ENCODE measurements at regions not wholly inside any gene's neighbourhood (a gene's known extent, or its start where the extent isn't known, plus 50 kb on each side); places are given as distances from the start of the nearest gene placed in this dataset.

- DNase-seq (ENCODE audit: low read depth), result no peak
- no peak overlapping the region for H3K4me3 ChIP-seq (ENCODE audit: low read depth, low read length)
- TF ChIP-seq CTCF (conservative IDR thresholded peaks at IDR 0.05; ENCODE audit: low read depth, low read length), result no peak
These were observed 162.1 kb upstream of the AVPR1A start for GRCh38 chr12:63313139-63313538.

GRCh38 chr12:63308671-63309070 is 157.7 kb upstream of the AVPR1A start:
- peak; percentile 4 for TF ChIP-seq CTCF (conservative IDR thresholded peaks at IDR 0.05; ENCODE audit: low read depth, low read length)

GRCh38 chr12:63307849-63308248 is 156.8 kb upstream of the AVPR1A start:
- TF ChIP-seq CTCF (conservative IDR thresholded peaks at IDR 0.05; ENCODE audit: low read depth, low read length), result no peak
- no peak for DNase-seq (ENCODE audit: low read depth)
- no peak overlapping the region for H3K4me3 ChIP-seq (ENCODE audit: low read depth, low read length)

More at GRCh38 chr12:63308671-63309070, 157.7 kb upstream of the AVPR1A start:
- H3K4me3 ChIP-seq (ENCODE audit: low read depth, low read length), result no peak overlapping the region
- no peak for DNase-seq (ENCODE audit: low read depth)

GRCh38 chr12:63305901-63306875 is 155.2 kb upstream of the AVPR1A start:
- no peak for DNase-seq (ENCODE audit: low read depth)
- H3K4me3 ChIP-seq (ENCODE audit: low read depth, low read length), result no peak overlapping the region
- TF ChIP-seq CTCF (conservative IDR thresholded peaks at IDR 0.05; ENCODE audit: low read depth, low read length), result no peak

GRCh38 chr12:63304887-63305316 is 153.9 kb upstream of the AVPR1A start:
- no peak for TF ChIP-seq CTCF (conservative IDR thresholded peaks at IDR 0.05; ENCODE audit: low read depth, low read length)
- no peak for DNase-seq (ENCODE audit: low read depth)
- H3K4me3 ChIP-seq (ENCODE audit: low read depth, low read length), result no peak overlapping the region

- no peak for DNase-seq (ENCODE audit: low read depth)
- no peak overlapping the region for H3K4me3 ChIP-seq (ENCODE audit: low read depth, low read length)
- TF ChIP-seq CTCF (conservative IDR thresholded peaks at IDR 0.05; ENCODE audit: low read depth, low read length), result no peak
These were observed 152.0 kb upstream of the AVPR1A start for GRCh38 chr12:63302941-63303536.

All from epithelial cell of proximal tubule (primary cell).